GM21381 (cell line): ENCODE measurements at regions not wholly inside any gene's neighbourhood (a gene's known extent, or its start where the extent isn't known, plus 50 kb on each side); places are given as distances from the start of the nearest gene placed in this dataset.

Experiments used
- ATAC-seq: cut with Tn5 transposase; IDR thresholded peaks from one replicate; pipeline ENCODE4 v1.9.1; 2021; ENCODE audit warnings: mild to moderate bottlenecking, moderate library complexity; ENCODE audit not compliant: unreplicated experiment

- no peak for ATAC-seq
Measured at GRCh38 chr4:56099378-56099786, 150.6 kb downstream of the CEP135 start.

GRCh38 chr4:56093576-56093975 lies 144.8 kb downstream of the CEP135 start:
- no peak for ATAC-seq

GRCh38 chr4:56092540-56092939 lies 143.8 kb downstream of the CEP135 start:
- ATAC-seq: no peak

GRCh38 chr4:56086561-56086960 lies 137.8 kb downstream of the CEP135 start:
- no peak for ATAC-seq

GRCh38 chr4:56086073-56086541 lies 137.4 kb downstream of the CEP135 start:
- ATAC-seq: no peak

- no peak for ATAC-seq
Measured at GRCh38 chr4:56085275-56085674, 136.5 kb downstream of the CEP135 start.

GRCh38 chr4:56084851-56085250 lies 136.1 kb downstream of the CEP135 start:
- no peak for ATAC-seq
